ENCODE measurements at regions not wholly inside any gene's neighbourhood (a gene's known extent, or its start where the extent isn't known, plus 50 kb on each side); places are given as distances from the start of the nearest gene placed in this dataset.

- TF ChIP-seq CTCF (IDR thresholded peaks at IDR 0.05) (no peak), POLR2A (IDR thresholded peaks at IDR 0.05) (no peak)
Measured at GRCh38 chr13:95385798-95386197, 84.5 kb upstream of the ABCC4 start.

All from right lobe of liver (tissue), 4 donors.